ENCODE measurements at regions not wholly inside any gene's neighbourhood (a gene's known extent, or its start where the extent isn't known, plus 50 kb on each side); places are given as distances from the start of the nearest gene placed in this dataset.

- Histone ChIP-seq H3K23me2 (ENCODE audit: insufficient read length, low read depth, low read length, poor library complexity, severe bottlenecking) (no peaks in the 10 kb centered on the region), H4K91ac (ENCODE audit: insufficient read length, low read depth, low read length) (no peak overlapping the region), H3K56ac (ENCODE audit: insufficient read length, low read depth, low read length) (no peak overlapping the region), H4K8ac (replicated peaks; ENCODE audit: insufficient read length, low read depth, low read length) (no peak overlapping the region), H3T11ph (ENCODE audit: low read length) (no peak overlapping the region), H2BK20ac (ENCODE audit: low read depth, low read length, poor library complexity, severe bottlenecking) (no peak overlapping the region), H3K23ac (ENCODE audit: insufficient read length, low read depth, low read length) (no peak overlapping the region), H3K27ac (ENCODE audit: insufficient read length, low read depth, low read length) (no peak overlapping the region), H2BK120ac (ENCODE audit: low read depth, low read length, poor library complexity, severe bottlenecking) (no peak overlapping the region), H3K4me2 (ENCODE audit: insufficient read depth, insufficient read length, low read length) (no peak overlapping the region), H2AFZ (ENCODE audit: low read length) (no peak overlapping the region), H3K4ac (ENCODE audit: low read depth, low read length) (no peak overlapping the region), H3K79me2 (ENCODE audit: insufficient read depth, low read length) (no peaks in the 10 kb centered on the region), H3K79me1 (ENCODE audit: insufficient read depth, low read depth, low read length, poor library complexity, severe bottlenecking) (no peaks in the 10 kb centered on the region), H2BK5ac (ENCODE audit: insufficient read length, low read length) (no peak overlapping the region), H3K9ac (ENCODE audit: extremely low read depth, insufficient read length, low read length) (no peak overlapping the region), H4K5ac (ENCODE audit: insufficient read length, low read depth, low read length) (no peak overlapping the region), H3K9me3 (ENCODE audit: control insufficient read depth, low read depth, low read length) (no peaks in the 10 kb centered on the region), H2AK5ac (ENCODE audit: insufficient read length, low read length) (no peak overlapping the region), H2BK15ac (ENCODE audit: low read depth, low read length) (no peak overlapping the region), H3K18ac (ENCODE audit: insufficient read length, low read depth, low read length) (no peak overlapping the region), H3K14ac (ENCODE audit: insufficient read depth, low read length) (no peak overlapping the region), H2BK12ac (ENCODE audit: insufficient read length, low read depth, low read length) (no peak overlapping the region), H3K27me3 (ENCODE audit: insufficient read depth, low read length) (no peaks in the 10 kb centered on the region), H4K20me1 (ENCODE audit: control insufficient read depth, insufficient read depth, insufficient read length) (no peaks in the 10 kb centered on the region), H3K4me1 (ENCODE audit: insufficient read depth, low read length) (no peaks in the 10 kb centered on the region)
- WGBS (ENCODE audit: extremely low coverage, insufficient read length, low lambda C conversion rate): no CpG with 5 or more reads among the region's 1 CpG
- H3K4me1 Mint-ChIP-seq: no peaks in the 10 kb centered on the region
- H3K36me3 Mint-ChIP-seq (ENCODE audit: insufficient read depth in 1 of 3, low read depth in 3 of 3): peaks cover 0 to 9% (median 0%) of the 10 kb centered on the region in 3 experiments; a peak in 4 of 7 replicates
- H3K9me3 Mint-ChIP-seq: peaks cover 12 to 13% of the 10 kb centered on the region in 2 experiments
- no peak overlapping the region for H3K4me3 Mint-ChIP-seq
- no peak for DNase-seq
- TF ChIP-seq, protein P1, sequence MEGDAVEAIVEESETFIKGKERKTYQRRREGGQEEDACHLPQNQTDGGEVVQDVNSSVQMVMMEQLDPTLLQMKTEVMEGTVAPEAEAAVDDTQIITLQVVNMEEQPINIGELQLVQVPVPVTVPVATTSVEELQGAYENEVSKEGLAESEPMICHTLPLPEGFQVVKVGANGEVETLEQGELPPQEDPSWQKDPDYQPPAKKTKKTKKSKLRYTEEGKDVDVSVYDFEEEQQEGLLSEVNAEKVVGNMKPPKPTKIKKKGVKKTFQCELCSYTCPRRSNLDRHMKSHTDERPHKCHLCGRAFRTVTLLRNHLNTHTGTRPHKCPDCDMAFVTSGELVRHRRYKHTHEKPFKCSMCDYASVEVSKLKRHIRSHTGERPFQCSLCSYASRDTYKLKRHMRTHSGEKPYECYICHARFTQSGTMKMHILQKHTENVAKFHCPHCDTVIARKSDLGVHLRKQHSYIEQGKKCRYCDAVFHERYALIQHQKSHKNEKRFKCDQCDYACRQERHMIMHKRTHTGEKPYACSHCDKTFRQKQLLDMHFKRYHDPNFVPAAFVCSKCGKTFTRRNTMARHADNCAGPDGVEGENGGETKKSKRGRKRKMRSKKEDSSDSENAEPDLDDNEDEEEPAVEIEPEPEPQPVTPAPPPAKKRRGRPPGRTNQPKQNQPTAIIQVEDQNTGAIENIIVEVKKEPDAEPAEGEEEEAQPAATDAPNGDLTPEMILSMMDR (conservative IDR thresholded peaks at IDR 0.05): no peak
- no peak overlapping the region for H3K27ac Mint-ChIP-seq
- H3K27me3 Mint-ChIP-seq (ENCODE audit: low read depth): no peaks in the 10 kb centered on the region
These were observed 347.7 kb downstream of the CHSY3 start for GRCh38 chr5:130251931-130252330.
